ENCODE measurements at regions not wholly inside any gene's neighbourhood (a gene's known extent, or its start where the extent isn't known, plus 50 kb on each side); places are given as distances from the start of the nearest gene placed in this dataset.

GRCh38 chr11:41895081-41895480 is 435.6 kb upstream of the LRRC4C start:
- no peak for DNase-seq
- no peak overlapping the region for H3K4me3 ChIP-seq
- H3K27ac ChIP-seq, result no peak overlapping the region
- intact Hi-C loops (cut with DNase I; ENCODE audit: low total_unique reads), result no loop called here
- H3K27me3 ChIP-seq, result no peaks in the 10 kb centered on the region
- no peaks in the 10 kb centered on the region for H3K36me3 ChIP-seq
- H3K4me1 ChIP-seq, result no peaks in the 10 kb centered on the region
- no peaks in the 10 kb centered on the region for H3K9me3 ChIP-seq
- TF ChIP-seq CTCF (IDR thresholded peaks at IDR 0.05), result no peak
- no peak for TF ChIP-seq POLR2A (IDR thresholded peaks at IDR 0.05)

GRCh38 chr11:41897991-41898390 is 438.5 kb upstream of the LRRC4C start:
- Histone ChIP-seq H3K4me1 (no peaks in the 10 kb centered on the region), H3K27ac (no peak overlapping the region), H3K9me3 (no peaks in the 10 kb centered on the region), H3K27me3 (no peaks in the 10 kb centered on the region), H3K36me3 (no peaks in the 10 kb centered on the region), H3K4me3 (no peak overlapping the region)
- TF ChIP-seq CTCF (IDR thresholded peaks at IDR 0.05), result no peak
- TF ChIP-seq POLR2A (IDR thresholded peaks at IDR 0.05), result no peak
- DNase-seq, result no peak
- intact Hi-C loops (cut with DNase I; ENCODE audit: low total_unique reads), result no loop called here

GRCh38 chr11:41917900-41918299 is 458.4 kb upstream of the LRRC4C start:
- Histone ChIP-seq H3K9me3 (no peaks in the 10 kb centered on the region), H3K27me3 (no peaks in the 10 kb centered on the region), H3K4me3 (no peak overlapping the region), H3K4me1 (no peaks in the 10 kb centered on the region), H3K27ac (no peak overlapping the region), H3K36me3 (no peaks in the 10 kb centered on the region)
- TF ChIP-seq CTCF (IDR thresholded peaks at IDR 0.05) (no peak), POLR2A (IDR thresholded peaks at IDR 0.05) (no peak)
- DNase-seq, result no peak
- intact Hi-C loops (cut with DNase I; ENCODE audit: low total_unique reads), result no loop called here

GRCh38 chr11:41920374-41920773 is 460.9 kb upstream of the LRRC4C start:
- no peak for DNase-seq
- no peaks in the 10 kb centered on the region for H3K27me3 ChIP-seq
- intact Hi-C loops (cut with DNase I; ENCODE audit: low total_unique reads), result no loop called here
- no peak overlapping the region for H3K27ac ChIP-seq
- TF ChIP-seq POLR2A (IDR thresholded peaks at IDR 0.05) (no peak), CTCF (IDR thresholded peaks at IDR 0.05) (no peak)
- no peak overlapping the region for H3K4me3 ChIP-seq
- H3K9me3 ChIP-seq, result no peaks in the 10 kb centered on the region
- no peaks in the 10 kb centered on the region for H3K4me1 ChIP-seq
- no peaks in the 10 kb centered on the region for H3K36me3 ChIP-seq

- H3K27me3 ChIP-seq, result no peaks in the 10 kb centered on the region
- no peaks in the 10 kb centered on the region for H3K36me3 ChIP-seq
- intact Hi-C loops (cut with DNase I; ENCODE audit: low total_unique reads), result no loop called here
- no peaks in the 10 kb centered on the region for H3K9me3 ChIP-seq
- TF ChIP-seq POLR2A (IDR thresholded peaks at IDR 0.05), result no peak
- no peak for DNase-seq
- no peak overlapping the region for H3K4me3 ChIP-seq
- H3K4me1 ChIP-seq, result no peaks in the 10 kb centered on the region
- H3K27ac ChIP-seq, result no peak overlapping the region
Measured at GRCh38 chr11:41921746-41922390, 462.4 kb upstream of the LRRC4C start.

- no peak overlapping the region for H3K27ac ChIP-seq
Measured at GRCh38 chr11:41926339-41926738, 466.9 kb upstream of the LRRC4C start.

More at GRCh38 chr11:41926339-41926738, 466.9 kb upstream of the LRRC4C start:
- no peak for DNase-seq
- no peak overlapping the region for H3K4me3 ChIP-seq
- H3K27me3 ChIP-seq, result no peaks in the 10 kb centered on the region
- H3K36me3 ChIP-seq, result no peaks in the 10 kb centered on the region
- intact Hi-C loops (cut with DNase I; ENCODE audit: low total_unique reads), result no loop called here
- no peaks in the 10 kb centered on the region for H3K4me1 ChIP-seq
- no peaks in the 10 kb centered on the region for H3K9me3 ChIP-seq
- TF ChIP-seq CTCF (IDR thresholded peaks at IDR 0.05), result no peak

Measured in uterus (tissue), 3 donors.